ENCODE measurements at regions not wholly inside any gene's neighbourhood (a gene's known extent, or its start where the extent isn't known, plus 50 kb on each side); places are given as distances from the start of the nearest gene placed in this dataset.

GRCh38 chr1:57784356-57784755 lies 360.5 kb upstream of the DAB1 start:
- DNase-seq, result no peak

GRCh38 chr1:57782357-57782756 lies 358.5 kb upstream of the DAB1 start:
- DNase-seq, result no peak

GRCh38 chr1:57772580-57773195 lies 348.8 kb upstream of the DAB1 start:
- no peak for DNase-seq

- no peak for DNase-seq
These were observed 346.9 kb upstream of the DAB1 start for GRCh38 chr1:57770772-57771171.

- DNase-seq, result no peak
These were observed 346.4 kb upstream of the DAB1 start for GRCh38 chr1:57770236-57770635.

GRCh38 chr1:57761628-57762027 lies 337.8 kb upstream of the DAB1 start:
- no peak for DNase-seq

GRCh38 chr1:57752843-57753242 lies 329.0 kb upstream of the DAB1 start:
- DNase-seq, result no peak

- DNase-seq, result peak; percentile 79
These were observed 324.9 kb upstream of the DAB1 start for GRCh38 chr1:57748719-57749118.

- DNase-seq, result no peak
These were observed 324.0 kb upstream of the DAB1 start for GRCh38 chr1:57747818-57748217.

GRCh38 chr1:57741521-57741920 lies 317.7 kb upstream of the DAB1 start:
- no peak for DNase-seq

GRCh38 chr1:57736940-57737339 lies 313.1 kb upstream of the DAB1 start:
- no peak for DNase-seq

- DNase-seq, result no peak
These were observed 305.3 kb upstream of the DAB1 start for GRCh38 chr1:57729181-57729580.

- no peak for DNase-seq
These were observed 303.3 kb upstream of the DAB1 start for GRCh38 chr1:57727121-57727520.

- DNase-seq, result no peak
These were observed 301.5 kb upstream of the DAB1 start for GRCh38 chr1:57725318-57725717.

- DNase-seq, result no peak
These were observed 300.7 kb upstream of the DAB1 start for GRCh38 chr1:57724535-57724934.

- DNase-seq, result no peak
These were observed 298.6 kb upstream of the DAB1 start for GRCh38 chr1:57722285-57722978.

- DNase-seq, result no peak
These were observed 297.1 kb upstream of the DAB1 start for GRCh38 chr1:57721001-57721400.

- no peak for DNase-seq
These were observed 295.4 kb upstream of the DAB1 start for GRCh38 chr1:57719274-57719673.

GRCh38 chr1:57713501-57713900 lies 289.6 kb upstream of the DAB1 start:
- DNase-seq, result no peak

- no peak for DNase-seq
These were observed 289.0 kb upstream of the DAB1 start for GRCh38 chr1:57712846-57713245.

GRCh38 chr1:57711326-57711725 lies 287.5 kb upstream of the DAB1 start:
- peak; percentile 31 for DNase-seq

GRCh38 chr1:57707631-57708030 lies 283.8 kb upstream of the DAB1 start:
- DNase-seq, result no peak

- DNase-seq, result no peak
These were observed 281.0 kb upstream of the DAB1 start for GRCh38 chr1:57704811-57705210.

GRCh38 chr1:57704231-57704630 lies 280.4 kb upstream of the DAB1 start:
- DNase-seq, result no peak

GRCh38 chr1:57696904-57697303 lies 273.0 kb upstream of the DAB1 start:
- DNase-seq, result no peak
